ENCODE measurements at regions not wholly inside any gene's neighbourhood (a gene's known extent, or its start where the extent isn't known, plus 50 kb on each side); places are given as distances from the start of the nearest gene placed in this dataset.

- no peak for DNase-seq
- peaks cover 5% of the 10 kb centered on the region in 2 experiments for H3K4me1 Mint-ChIP-seq
- TF ChIP-seq CTCF (conservative IDR thresholded peaks at IDR 0.05), result no peak
These were observed 64.0 kb upstream of the DDIT4L start for GRCh38 chr4:100254237-100254636.

More at GRCh38 chr4:100254237-100254636, 64.0 kb upstream of the DDIT4L start:
- WGBS (ENCODE audit: extremely low coverage, insufficient read length, low lambda C conversion rate), result no CpG with 5 or more reads among the region's 1 CpG
- H2AK5ac ChIP-seq (ENCODE audit: insufficient read length, low read length), result no peak overlapping the region
- no peak overlapping the region for H2BK20ac ChIP-seq (ENCODE audit: low read depth, low read length, poor library complexity, severe bottlenecking)
- no peak overlapping the region for H3K18ac ChIP-seq (ENCODE audit: insufficient read length, low read depth, low read length)
- H3K4ac ChIP-seq (ENCODE audit: low read depth, low read length), result no peak overlapping the region
- no peak overlapping the region for H2AFZ ChIP-seq (ENCODE audit: low read length)
- H3T11ph ChIP-seq (ENCODE audit: low read length), result no peak overlapping the region
- Mint-ChIP-seq H3K4me3 (no peak overlapping the region), H3K36me3 (ENCODE audit: insufficient read depth in 1 of 3, low read depth in 3 of 3) (no peaks in the 10 kb centered on the region), H3K27me3 (ENCODE audit: low read depth) (no peaks in the 10 kb centered on the region), H3K27ac (no peak overlapping the region), H3K9me3 (peaks cover 0 to 2% of the 10 kb centered on the region in 2 experiments; a peak in 1 of 5 replicates)
- no peak overlapping the region for H3K9ac ChIP-seq (ENCODE audit: extremely low read depth, insufficient read length, low read length)
- no peaks in the 10 kb centered on the region for H3K79me2 ChIP-seq (ENCODE audit: insufficient read depth, low read length)
- H3K4me1 ChIP-seq (ENCODE audit: insufficient read depth, low read length), result no peaks in the 10 kb centered on the region
- H3K23me2 ChIP-seq (ENCODE audit: insufficient read length, low read depth, low read length, poor library complexity, severe bottlenecking), result no peaks in the 10 kb centered on the region
- H3K4me2 ChIP-seq (ENCODE audit: insufficient read depth, insufficient read length, low read length), result no peak overlapping the region
- H2BK15ac ChIP-seq (ENCODE audit: low read depth, low read length), result no peak overlapping the region
- no peak overlapping the region for H3K56ac ChIP-seq (ENCODE audit: insufficient read length, low read depth, low read length)
- H3K27ac ChIP-seq (ENCODE audit: insufficient read length, low read depth, low read length), result no peak overlapping the region
- no peaks in the 10 kb centered on the region for H3K79me1 ChIP-seq (ENCODE audit: insufficient read depth, low read depth, low read length, poor library complexity, severe bottlenecking)
- no peak overlapping the region for H4K5ac ChIP-seq (ENCODE audit: insufficient read length, low read depth, low read length)
- no peak overlapping the region for H4K91ac ChIP-seq (ENCODE audit: insufficient read length, low read depth, low read length)
- no peak overlapping the region for H2BK12ac ChIP-seq (ENCODE audit: insufficient read length, low read depth, low read length)
- H3K9me3 ChIP-seq (ENCODE audit: control insufficient read depth, low read depth, low read length), result no peaks in the 10 kb centered on the region
- no peak overlapping the region for H2BK5ac ChIP-seq (ENCODE audit: insufficient read length, low read length)
- H4K20me1 ChIP-seq (ENCODE audit: control insufficient read depth, insufficient read depth, insufficient read length), result no peaks in the 10 kb centered on the region
- H3K23ac ChIP-seq (ENCODE audit: insufficient read length, low read depth, low read length), result no peak overlapping the region
- H3K14ac ChIP-seq (ENCODE audit: insufficient read depth, low read length), result no peak overlapping the region
- H4K8ac ChIP-seq (replicated peaks; ENCODE audit: insufficient read length, low read depth, low read length), result no peak overlapping the region
- H2BK120ac ChIP-seq (ENCODE audit: low read depth, low read length, poor library complexity, severe bottlenecking), result no peak overlapping the region
- H3K27me3 ChIP-seq (ENCODE audit: insufficient read depth, low read length), result no peaks in the 10 kb centered on the region
